Type B pancreatic cell (in vitro differentiated cells): ENCODE measurements at regions not wholly inside any gene's neighbourhood (a gene's known extent, or its start where the extent isn't known, plus 50 kb on each side); places are given as distances from the start of the nearest gene placed in this dataset.

Source experiments
- DNase-seq: peaks from one replicate; pipeline ENCODE4 v3.0.0; 2021; ENCODE audit warnings: mixed read lengths; ENCODE audit not compliant: unreplicated experiment; ENCODE audit errors: extremely low spot score
- H3K27ac Mint-ChIP-seq: 2 replicates; pipeline ENCODE4 v1.8.0; 2021; ENCODE audit warnings: mild to moderate bottlenecking, mixed read lengths
- H3K27me3 Mint-ChIP-seq: 2 replicates; pipeline ENCODE4 v1.8.0; 2021; ENCODE audit warnings: mixed read lengths
- H3K36me3 Mint-ChIP-seq: 2 replicates; pipeline ENCODE4 v1.8.0; 2021; ENCODE audit warnings: mixed read lengths
- H3K4me1 Mint-ChIP-seq: one replicate; pipeline ENCODE4 v1.8.0; 2021; ENCODE audit warnings: mixed read lengths; ENCODE audit not compliant: unreplicated experiment
- H3K4me3 Mint-ChIP-seq: 2 replicates; pipeline ENCODE4 v1.8.0; 2021; ENCODE audit warnings: mild to moderate bottlenecking, mixed read lengths
- H3K9me3 Mint-ChIP-seq: 2 replicates; pipeline ENCODE4 v1.8.0; 2021; ENCODE audit warnings: mixed read lengths
- CTCF ChIP-seq: fragments of 200-600 bp; sonication (generic); conservative IDR thresholded peaks from 2 replicates; pipeline ENCODE4 v1.5.0; 2021; ENCODE audit warnings: antibody characterized with exemption, mild to moderate bottlenecking

- TF ChIP-seq CTCF: no peak
- H3K27me3 Mint-ChIP-seq: peaks cover 17% of the 10 kb centered on the region
- H3K4me3 Mint-ChIP-seq: no peak overlapping the region
- no peaks in the 10 kb centered on the region for H3K4me1 Mint-ChIP-seq
- no peaks in the 10 kb centered on the region for H3K9me3 Mint-ChIP-seq
- peaks cover 4% of the 10 kb centered on the region for H3K36me3 Mint-ChIP-seq
- no peak overlapping the region for H3K27ac Mint-ChIP-seq
- DNase-seq: no peak
Observed at GRCh38 chr12:125645724-125646123, 580.5 kb downstream of the AACS start.

- TF ChIP-seq CTCF: no peak
- peaks cover 10% of the 10 kb centered on the region for H3K27me3 Mint-ChIP-seq
- DNase-seq: no peak
- peaks cover 4% of the 10 kb centered on the region for H3K36me3 Mint-ChIP-seq
- no peaks in the 10 kb centered on the region for H3K4me1 Mint-ChIP-seq
- H3K27ac Mint-ChIP-seq: no peak overlapping the region
- H3K9me3 Mint-ChIP-seq: peaks cover 4% of the 10 kb centered on the region
- H3K4me3 Mint-ChIP-seq: no peak overlapping the region
Observed at GRCh38 chr12:125650587-125650986, 585.4 kb downstream of the AACS start.

DNA sequence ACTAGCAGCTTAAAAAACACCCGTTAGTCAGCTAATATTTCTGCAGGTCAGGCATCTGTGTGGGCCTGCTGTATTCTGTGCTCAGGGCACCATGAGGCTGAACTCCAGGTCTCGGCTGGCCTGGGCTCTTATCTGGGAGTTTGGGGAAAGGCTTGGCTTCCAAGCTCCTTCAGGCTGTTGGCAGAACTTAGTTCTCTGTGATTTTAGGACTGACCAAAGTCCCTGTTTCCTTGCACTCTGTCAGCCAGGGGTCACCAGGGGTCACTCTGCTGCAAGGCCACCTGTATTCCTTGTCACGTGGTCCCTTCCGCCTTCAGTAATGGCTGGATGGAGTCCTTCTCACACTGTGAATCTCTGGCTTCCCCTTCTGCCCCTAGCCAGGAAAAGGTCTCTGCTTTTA, 586.4 kb downstream of the AACS start:
- H3K27me3 Mint-ChIP-seq: peaks cover 5% of the 10 kb centered on the region
- H3K36me3 Mint-ChIP-seq: peaks cover 4% of the 10 kb centered on the region
- no peak for DNase-seq
- H3K4me1 Mint-ChIP-seq: no peaks in the 10 kb centered on the region
- H3K27ac Mint-ChIP-seq: no peak overlapping the region
- TF ChIP-seq CTCF: no peak
- H3K4me3 Mint-ChIP-seq: no peak overlapping the region
- peaks cover 4% of the 10 kb centered on the region for H3K9me3 Mint-ChIP-seq

GRCh38 chr12:125652681-125653080, 587.4 kb downstream of the AACS start:
- H3K36me3 Mint-ChIP-seq: peaks cover 4% of the 10 kb centered on the region
- no peak overlapping the region for H3K27ac Mint-ChIP-seq
- H3K4me1 Mint-ChIP-seq: no peaks in the 10 kb centered on the region
- no peak overlapping the region for H3K4me3 Mint-ChIP-seq
- TF ChIP-seq CTCF: no peak
- DNase-seq: no peak
- peaks cover 4% of the 10 kb centered on the region for H3K9me3 Mint-ChIP-seq
- no peaks in the 10 kb centered on the region for H3K27me3 Mint-ChIP-seq

DNA sequence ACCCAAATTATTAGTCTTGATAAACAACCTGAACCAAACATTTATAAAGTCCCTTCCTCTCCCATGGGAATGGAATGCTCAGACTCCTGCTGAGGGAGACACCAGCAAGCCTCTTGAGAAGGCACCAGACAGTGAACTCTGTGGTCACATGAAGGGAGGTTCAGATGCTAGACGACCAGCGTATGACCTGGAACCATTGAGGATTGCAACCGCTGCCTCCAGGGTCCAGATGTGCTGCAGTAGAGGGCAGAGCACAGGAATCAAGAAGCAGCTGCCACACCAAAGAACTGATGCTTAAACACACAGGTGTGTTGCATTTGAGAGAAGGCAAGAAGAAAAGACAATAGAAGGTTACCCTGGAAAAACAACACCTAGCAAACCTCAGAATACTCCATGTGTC, 592.4 kb downstream of the AACS start:
- Mint-ChIP-seq H3K9me3 (peaks cover 4% of the 10 kb centered on the region), H3K4me3 (no peak overlapping the region), H3K27me3 (no peaks in the 10 kb centered on the region), H3K36me3 (no peaks in the 10 kb centered on the region), H3K27ac (no peak overlapping the region), H3K4me1 (no peaks in the 10 kb centered on the region)
- no peak for DNase-seq
- no peak for TF ChIP-seq CTCF
